ENCODE measurements at regions not wholly inside any gene's neighbourhood (a gene's known extent, or its start where the extent isn't known, plus 50 kb on each side); places are given as distances from the start of the nearest gene placed in this dataset.

GRCh38 chr3:187827723-187828122 is 82.5 kb upstream of the BCL6 start:
- no peak overlapping the region for H3K4me3 Mint-ChIP-seq
- H3K27me3 Mint-ChIP-seq = no peaks in the 10 kb centered on the region
- no peaks in the 10 kb centered on the region for H3K4me1 Mint-ChIP-seq (ENCODE audit: unreplicated experiment)

GRCh38 chr3:187828579-187829452 is 83.5 kb upstream of the BCL6 start:
- no peak for DNase-seq (ENCODE audit: extremely low spot score, unreplicated experiment)
- Mint-ChIP-seq H3K27ac (no peak overlapping the region), H3K4me1 (ENCODE audit: unreplicated experiment) (no peaks in the 10 kb centered on the region)

More at GRCh38 chr3:187827723-187828122, 82.5 kb upstream of the BCL6 start:
- Mint-ChIP-seq H3K9me3 (no peaks in the 10 kb centered on the region), H3K36me3 (no peaks in the 10 kb centered on the region), H3K27ac (no peak overlapping the region)
- DNase-seq (ENCODE audit: extremely low spot score, unreplicated experiment) = no peak
- TF ChIP-seq CTCF (conservative IDR thresholded peaks at IDR 0.05) = no peak

GRCh38 chr3:187830181-187830580 is 84.9 kb upstream of the BCL6 start:
- no peaks in the 10 kb centered on the region for H3K4me1 Mint-ChIP-seq (ENCODE audit: unreplicated experiment)
- no peaks in the 10 kb centered on the region for H3K9me3 Mint-ChIP-seq
- no peak for DNase-seq (ENCODE audit: extremely low spot score, unreplicated experiment)
- TF ChIP-seq CTCF (conservative IDR thresholded peaks at IDR 0.05) = no peak
- H3K36me3 Mint-ChIP-seq = no peaks in the 10 kb centered on the region
- no peak overlapping the region for H3K27ac Mint-ChIP-seq
- H3K27me3 Mint-ChIP-seq = no peaks in the 10 kb centered on the region
- H3K4me3 Mint-ChIP-seq = no peak overlapping the region

More at GRCh38 chr3:187828579-187829452, 83.5 kb upstream of the BCL6 start:
- Mint-ChIP-seq H3K9me3 (no peaks in the 10 kb centered on the region), H3K27me3 (no peaks in the 10 kb centered on the region), H3K4me3 (no peak overlapping the region), H3K36me3 (no peaks in the 10 kb centered on the region)
- TF ChIP-seq CTCF (conservative IDR thresholded peaks at IDR 0.05) = no peak

GRCh38 chr3:187831125-187832051 is 86.1 kb upstream of the BCL6 start:
- Mint-ChIP-seq H3K4me1 (ENCODE audit: unreplicated experiment) (no peaks in the 10 kb centered on the region), H3K27me3 (no peaks in the 10 kb centered on the region), H3K27ac (no peak overlapping the region), H3K4me3 (no peak overlapping the region), H3K36me3 (peaks cover 3% of the 10 kb centered on the region), H3K9me3 (no peaks in the 10 kb centered on the region)
- TF ChIP-seq CTCF (conservative IDR thresholded peaks at IDR 0.05) = no peak
- DNase-seq (ENCODE audit: extremely low spot score, unreplicated experiment) = no peak

GRCh38 chr3:187832202-187832601 is 86.9 kb upstream of the BCL6 start:
- Mint-ChIP-seq H3K27ac (no peak overlapping the region), H3K4me1 (ENCODE audit: unreplicated experiment) (peaks cover 5% of the 10 kb centered on the region), H3K9me3 (no peaks in the 10 kb centered on the region), H3K27me3 (no peaks in the 10 kb centered on the region), H3K36me3 (peaks cover 3% of the 10 kb centered on the region), H3K4me3 (no peak overlapping the region)
- no peak for DNase-seq (ENCODE audit: extremely low spot score, unreplicated experiment)
- TF ChIP-seq CTCF (conservative IDR thresholded peaks at IDR 0.05) = no peak
